GM12878 (cell line): ENCODE measurements at regions not wholly inside any gene's neighbourhood (a gene's known extent, or its start where the extent isn't known, plus 50 kb on each side); places are given as distances from the start of the nearest gene placed in this dataset.

ENCODE experiments used
- BRCA1 ChIP-seq: IDR thresholded peaks from 2 replicates; pipeline ENCODE4 v1.6.1; 2011; ENCODE audit warnings: low read depth, low read length, improper control_type of control experiment
- CBX5 ChIP-seq: sonication (generic); IDR thresholded peaks from 2 replicates; pipeline ENCODE4 v1.6.1; 2016; ENCODE audit warnings: low read depth, moderate library complexity, mild to moderate bottlenecking, inconsistent platforms
- CTCF ChIP-seq, 3 experiments: IDR thresholded peaks in 2 of 3; conservative IDR thresholded peaks in 1 of 3; 2 replicates each; pipeline ENCODE4 v1.5.1; 2011; ENCODE audit warnings: low read depth in 3 of 3, low read length in 3 of 3, mild to moderate bottlenecking in 3 of 3, control low read depth in 2 of 3, moderate library complexity in 2 of 3, inconsistent platforms in 1 of 3, mixed read lengths in 1 of 3; ENCODE audit not compliant: control insufficient read depth in 2 of 3, insufficient read depth in 1 of 3; ENCODE audit errors: extremely low read depth in 1 of 3
- EZH2 ChIP-seq: IDR thresholded peaks from 2 replicates; pipeline ENCODE4 v1.6.1; 2012; ENCODE audit warnings: low read depth, mild to moderate bottlenecking, control low read depth, inconsistent platforms, low read length, borderline replicate concordance; ENCODE audit not compliant: control insufficient read depth
- JUNB ChIP-seq: IDR thresholded peaks from 2 replicates; pipeline ENCODE4 v1.6.1; 2016; ENCODE audit warnings: antibody characterized with exemption, mild to moderate bottlenecking
- POLR2A ChIP-seq: IDR thresholded peaks from 2 replicates; pipeline ENCODE4 v1.6.1; 2011; ENCODE audit warnings: low read depth, mild to moderate bottlenecking, low read length
- POLR2AphosphoS5 ChIP-seq: IDR thresholded peaks from 2 replicates; pipeline ENCODE4 v1.6.1; 2011; ENCODE audit warnings: mild to moderate bottlenecking, low read length, inconsistent platforms
- ZNF274 ChIP-seq: IDR thresholded peaks from one replicate; pipeline ENCODE4 v1.8.0; 2011; ENCODE audit not compliant: insufficient read length, insufficient read depth
- TF ChIP-seq, protein P1 (sequence below): IDR thresholded peaks from 2 replicates; pipeline ENCODE4 v1.6.1; 2011; ENCODE audit warnings: low read depth, mild to moderate bottlenecking, low read length, moderate library complexity, borderline replicate concordance; ENCODE audit errors: extremely low read depth

DNA sequence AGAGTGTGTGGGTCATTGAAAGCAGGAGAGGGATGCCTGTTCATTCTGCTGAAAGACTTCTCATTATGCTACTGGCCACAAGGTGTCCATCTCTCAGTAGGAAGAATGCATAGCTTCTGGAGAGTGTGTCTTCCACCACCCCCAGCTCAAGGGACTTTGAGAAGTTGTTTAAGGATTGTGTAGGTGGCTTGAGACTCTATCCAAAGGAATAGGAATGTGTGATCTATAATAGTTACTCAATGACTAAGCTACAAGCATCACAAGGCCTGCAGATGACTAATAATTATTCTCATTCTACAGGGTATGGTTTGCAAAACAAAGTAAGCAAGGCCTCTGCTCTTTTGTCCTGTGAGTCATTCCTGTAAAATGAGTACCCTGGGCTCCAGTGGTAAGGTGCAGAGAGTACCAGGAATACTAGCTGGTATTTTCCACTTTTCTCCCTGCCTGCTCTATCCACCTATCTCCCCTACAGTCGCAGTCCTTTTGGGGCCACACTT is 279.8 kb upstream of the BOD1L1 start:
- TF ChIP-seq CTCF (IDR thresholded peaks at IDR 0.05 in 2 of 3, conservative IDR thresholded peaks at IDR 0.05 in 1 of 3; ENCODE audit: control insufficient read depth in 2 of 3, extremely low read depth in 1 of 3, insufficient read depth in 1 of 3, low read depth in 3 of 3, low read length in 3 of 3) (no peak), EZH2 (no peak), ZNF274 (no peak), POLR2AphosphoS5 (no peak), POLR2A (no peak), CBX5 (no peak), BRCA1 (no peak), JUNB (no peak)
- TF ChIP-seq, protein P1, sequence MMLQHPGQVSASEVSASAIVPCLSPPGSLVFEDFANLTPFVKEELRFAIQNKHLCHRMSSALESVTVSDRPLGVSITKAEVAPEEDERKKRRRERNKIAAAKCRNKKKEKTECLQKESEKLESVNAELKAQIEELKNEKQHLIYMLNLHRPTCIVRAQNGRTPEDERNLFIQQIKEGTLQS, result no peak
